ENCODE measurements at regions not wholly inside any gene's neighbourhood (a gene's known extent, or its start where the extent isn't known, plus 50 kb on each side); places are given as distances from the start of the nearest gene placed in this dataset.
"Not testable (repeated sequence)": the region's sequence is repeated elsewhere in the genome, so short reads cannot be mapped to it uniquely, and the experiment has no call there.

GRCh38 chr5:157941616-157942015 is 82.7 kb upstream of the CLINT1 start:
- no peak for DNase-seq (ENCODE audit: low spot score)

GRCh38 chr5:157938101-157938500 is 79.2 kb upstream of the CLINT1 start:
- not testable (repeated sequence) for DNase-seq (ENCODE audit: low spot score)

GRCh38 chr5:157936776-157937501 is 78.0 kb upstream of the CLINT1 start:
- DNase-seq (ENCODE audit: low spot score): not testable (repeated sequence)

- DNase-seq (ENCODE audit: low spot score): no peak
Measured at GRCh38 chr5:157934600-157934999, 75.7 kb upstream of the CLINT1 start.

- no peak for DNase-seq (ENCODE audit: low spot score)
Measured at GRCh38 chr5:157933005-157933404, 74.1 kb upstream of the CLINT1 start.

- no peak for DNase-seq (ENCODE audit: low spot score)
Measured at GRCh38 chr5:157930710-157931109, 71.8 kb upstream of the CLINT1 start.

- no peak for DNase-seq (ENCODE audit: low spot score)
Measured at GRCh38 chr5:157926977-157927376, 68.0 kb upstream of the CLINT1 start.

- no peak for DNase-seq (ENCODE audit: low spot score)
Measured at GRCh38 chr5:157925786-157926671, 67.1 kb upstream of the CLINT1 start.

GRCh38 chr5:157924931-157925729 is 66.2 kb upstream of the CLINT1 start:
- no peak for DNase-seq (ENCODE audit: low spot score)

- DNase-seq (ENCODE audit: low spot score): no peak
Measured at GRCh38 chr5:157924490-157924889, 65.5 kb upstream of the CLINT1 start.

GRCh38 chr5:157923765-157924164 is 64.8 kb upstream of the CLINT1 start:
- no peak for DNase-seq (ENCODE audit: low spot score)

- DNase-seq (ENCODE audit: low spot score): no peak
Measured at GRCh38 chr5:157922026-157922425, 63.1 kb upstream of the CLINT1 start.

- DNase-seq (ENCODE audit: low spot score): no peak
Measured at GRCh38 chr5:157920828-157921170, 61.9 kb upstream of the CLINT1 start.

GRCh38 chr5:157918811-157919742 is 60.1 kb upstream of the CLINT1 start:
- peak; percentile 15 for DNase-seq (ENCODE audit: low spot score)

GRCh38 chr5:157917899-157918809 is 59.2 kb upstream of the CLINT1 start:
- peak; percentile 73 for DNase-seq (ENCODE audit: low spot score)

GRCh38 chr5:157917491-157917890 is 58.5 kb upstream of the CLINT1 start:
- DNase-seq (ENCODE audit: low spot score): no peak

- DNase-seq (ENCODE audit: low spot score): no peak
Measured at GRCh38 chr5:157915638-157916037, 56.7 kb upstream of the CLINT1 start.

- no peak for DNase-seq (ENCODE audit: low spot score)
Measured at GRCh38 chr5:157914151-157914788, 55.3 kb upstream of the CLINT1 start.

GRCh38 chr5:157913575-157913974 is 54.6 kb upstream of the CLINT1 start:
- no peak for DNase-seq (ENCODE audit: low spot score)
